GM18520 (cell line): ENCODE measurements at regions not wholly inside any gene's neighbourhood (a gene's known extent, or its start where the extent isn't known, plus 50 kb on each side); places are given as distances from the start of the nearest gene placed in this dataset.

Experiments
- ATAC-seq: cut with Tn5 transposase; IDR thresholded peaks from one replicate; pipeline ENCODE4 v1.9.1; 2021; ENCODE audit not compliant: unreplicated experiment

- ATAC-seq, result no peak
These were observed 550.5 kb upstream of the GBE1 start for GRCh38 chr3:82311901-82312300.

- ATAC-seq, result no peak
These were observed 547.3 kb upstream of the GBE1 start for GRCh38 chr3:82308755-82309154.

GRCh38 chr3:82306189-82306588 lies 544.7 kb upstream of the GBE1 start:
- no peak for ATAC-seq

- ATAC-seq, result peak; percentile 28
These were observed 533.2 kb upstream of the GBE1 start for GRCh38 chr3:82294609-82295008.

GRCh38 chr3:82293867-82294266 lies 532.4 kb upstream of the GBE1 start:
- peak; percentile 87 for ATAC-seq

GRCh38 chr3:82293435-82293834 lies 532.0 kb upstream of the GBE1 start:
- ATAC-seq, result no peak

DNA sequence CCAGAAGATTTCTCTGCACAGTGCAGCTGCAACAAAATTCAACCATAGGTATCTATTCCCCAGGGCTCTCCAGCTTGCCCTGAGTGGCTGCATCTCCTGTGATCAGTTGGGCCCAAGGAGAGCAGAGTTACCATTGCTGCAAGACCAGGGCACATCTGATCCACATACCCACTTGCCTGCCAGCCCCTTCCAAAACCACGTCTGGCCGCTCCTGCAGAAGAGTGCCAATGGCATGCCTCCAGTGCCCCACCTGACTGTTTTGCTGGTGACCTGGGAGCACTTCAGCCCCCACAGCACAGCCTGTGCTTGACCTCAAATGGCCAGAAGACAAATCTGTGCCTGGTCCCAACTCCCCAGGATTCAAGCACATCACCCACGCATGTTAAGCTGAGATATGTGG lies 526.1 kb upstream of the GBE1 start:
- ATAC-seq, result no peak

GRCh38 chr3:82281205-82281604 lies 519.8 kb upstream of the GBE1 start:
- ATAC-seq, result no peak

DNA sequence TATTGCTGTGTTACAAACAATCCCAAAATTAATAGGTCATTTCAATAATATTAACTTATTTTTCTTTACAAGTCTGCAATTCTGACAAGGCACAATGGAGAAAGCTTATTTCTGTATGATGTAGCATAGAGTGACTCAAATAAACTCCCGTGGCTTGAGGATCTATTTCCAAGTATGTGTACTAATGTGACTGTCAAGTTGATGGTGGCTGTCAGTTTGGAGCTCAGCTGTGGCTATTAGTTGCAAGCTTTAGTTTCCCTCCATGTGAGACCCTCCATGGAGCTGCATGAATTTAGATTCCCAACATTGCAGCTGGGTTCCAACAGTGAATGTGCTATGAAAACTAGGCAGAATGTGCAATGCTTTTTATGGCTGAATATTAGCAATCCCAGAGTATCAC lies 515.5 kb upstream of the GBE1 start:
- no peak for ATAC-seq

DNA sequence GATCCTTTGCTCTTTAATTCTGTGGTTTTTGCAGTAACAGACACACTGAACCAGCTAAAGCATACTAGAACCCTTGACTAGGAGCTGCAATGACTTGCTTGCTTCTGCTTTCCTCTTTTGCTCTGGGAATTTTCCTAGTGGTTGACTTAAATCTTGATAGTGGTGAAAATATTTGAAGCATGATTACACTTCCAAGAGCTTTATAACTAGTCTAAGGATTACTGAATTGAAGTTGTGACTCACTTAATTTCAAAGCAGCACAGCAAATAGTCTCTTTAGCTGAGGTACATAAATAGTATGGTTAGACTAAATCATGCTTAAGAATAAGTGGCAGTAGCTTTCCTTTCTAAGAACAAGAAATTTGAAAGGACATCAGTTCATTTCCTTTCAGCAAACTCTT lies 513.5 kb upstream of the GBE1 start:
- ATAC-seq, result no peak

DNA sequence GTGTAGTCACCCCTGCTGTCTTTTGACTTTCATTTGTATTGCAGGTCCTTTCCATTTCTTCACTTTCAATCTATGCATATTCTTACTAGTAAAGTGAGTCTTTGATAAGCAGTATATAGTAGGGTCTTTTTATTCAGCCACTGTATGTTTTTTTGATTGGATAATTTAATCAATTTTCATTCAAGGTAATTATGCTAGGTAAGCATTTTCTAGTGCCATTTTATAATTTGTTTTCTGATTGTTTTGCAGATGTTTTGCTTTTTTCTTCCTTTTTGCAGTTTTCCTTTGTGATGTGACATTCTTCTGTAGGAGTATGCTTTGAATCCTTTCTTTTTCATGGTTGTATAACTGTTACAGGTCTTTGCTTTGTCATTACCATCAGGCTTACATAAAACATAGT lies 504.3 kb upstream of the GBE1 start:
- ATAC-seq, result no peak

GRCh38 chr3:82262193-82262592 lies 500.7 kb upstream of the GBE1 start:
- ATAC-seq, result no peak

- ATAC-seq, result no peak
These were observed 500.2 kb upstream of the GBE1 start for GRCh38 chr3:82261637-82262036.

DNA sequence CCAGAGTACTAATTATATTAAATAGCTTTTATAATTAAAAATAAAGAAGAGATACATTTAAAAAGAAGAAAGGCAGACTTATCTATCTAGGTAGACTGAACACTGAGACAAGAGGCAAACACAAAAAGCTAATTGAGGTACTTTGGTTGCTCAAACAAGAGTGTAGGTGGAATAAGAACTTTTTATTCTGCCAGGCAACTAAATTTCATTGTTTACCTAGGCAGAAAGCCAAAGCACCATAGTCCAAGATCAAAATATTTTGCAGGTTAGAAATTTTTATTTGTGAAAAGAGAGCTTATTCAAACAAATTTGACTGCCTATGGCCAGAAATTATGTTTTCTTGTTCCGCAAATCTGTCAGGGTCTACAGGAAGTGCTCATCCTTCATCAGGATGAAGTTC lies 499.6 kb upstream of the GBE1 start:
- no peak for ATAC-seq

DNA sequence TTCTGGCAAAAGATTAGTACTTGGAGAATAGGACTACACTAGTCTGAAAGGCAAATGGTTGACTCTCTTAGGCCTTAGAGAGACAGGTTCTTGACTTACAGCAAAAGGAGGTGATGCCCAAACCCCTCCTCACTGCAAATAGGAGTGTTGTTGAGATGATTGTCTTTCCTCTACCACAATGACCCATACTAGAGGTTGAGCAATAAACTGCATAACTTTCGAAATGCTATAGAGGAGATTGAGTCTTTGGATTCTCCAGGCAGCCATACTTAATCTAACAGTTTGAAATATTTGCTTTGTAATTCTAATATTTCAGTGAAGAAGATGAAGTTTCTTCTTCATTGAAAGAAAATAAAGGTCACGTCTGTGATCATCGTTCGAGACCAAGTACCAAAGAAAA lies 498.5 kb upstream of the GBE1 start:
- ATAC-seq, result no peak

DNA sequence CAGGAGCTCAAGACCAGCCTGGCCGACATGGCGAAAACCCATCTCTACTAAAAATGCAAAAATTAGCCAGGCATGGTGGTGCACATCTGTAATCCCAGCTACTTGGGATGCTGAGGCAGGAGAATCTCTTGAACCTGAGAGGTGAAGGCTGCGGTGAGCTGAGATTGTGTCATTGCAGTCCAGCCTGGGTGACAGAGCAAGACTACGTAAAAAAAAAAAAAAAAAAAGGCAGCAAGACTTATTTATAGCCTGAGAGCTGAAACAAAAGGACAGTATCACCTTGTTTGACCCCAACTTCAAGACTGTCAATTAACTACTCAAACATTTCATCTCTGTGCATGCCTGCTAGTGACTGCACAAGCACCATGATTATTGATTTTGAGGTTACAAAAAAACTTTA lies 478.9 kb upstream of the GBE1 start:
- no peak for ATAC-seq

GRCh38 chr3:82236257-82236656 lies 474.8 kb upstream of the GBE1 start:
- no peak for ATAC-seq

DNA sequence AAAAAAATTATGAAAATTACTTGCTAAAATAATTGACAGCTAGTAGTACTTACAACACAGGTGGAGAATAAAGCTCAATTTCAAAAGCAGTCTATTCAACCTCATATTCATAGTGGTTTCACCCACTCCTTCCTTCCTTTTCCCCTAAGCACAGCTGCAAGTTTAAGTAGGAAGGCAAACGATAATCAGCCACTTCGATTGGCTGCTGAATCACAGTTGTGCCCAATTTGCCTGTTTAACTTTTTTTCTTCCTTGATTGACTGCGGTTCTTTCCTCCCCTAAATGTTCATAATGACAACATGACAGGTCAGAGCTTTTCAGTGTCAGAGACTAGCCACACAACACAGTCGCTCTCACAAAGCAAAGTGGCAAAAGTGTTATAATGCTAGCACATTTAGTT lies 468.0 kb upstream of the GBE1 start:
- ATAC-seq, result peak; percentile 76

DNA sequence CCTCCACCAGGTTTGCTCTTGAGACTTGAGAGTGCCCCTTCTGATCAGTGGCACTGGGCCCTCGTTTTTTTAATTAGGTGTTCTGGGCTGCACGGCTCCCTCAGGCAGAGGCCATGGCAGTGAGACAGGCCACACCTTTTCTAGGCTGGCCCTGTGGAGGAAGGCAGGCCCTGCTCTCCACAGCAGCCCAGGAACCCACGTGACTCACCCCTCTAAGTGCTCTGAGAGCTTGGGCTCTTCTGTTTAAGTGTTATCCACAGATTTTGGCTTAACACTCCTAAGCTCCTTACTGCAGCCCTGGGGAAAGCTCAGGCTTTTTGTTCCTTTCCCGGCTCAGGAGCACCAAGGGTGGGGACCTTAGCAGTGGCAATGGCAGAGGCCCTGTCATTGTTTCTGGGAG lies 463.2 kb upstream of the GBE1 start:
- ATAC-seq, result no peak

DNA sequence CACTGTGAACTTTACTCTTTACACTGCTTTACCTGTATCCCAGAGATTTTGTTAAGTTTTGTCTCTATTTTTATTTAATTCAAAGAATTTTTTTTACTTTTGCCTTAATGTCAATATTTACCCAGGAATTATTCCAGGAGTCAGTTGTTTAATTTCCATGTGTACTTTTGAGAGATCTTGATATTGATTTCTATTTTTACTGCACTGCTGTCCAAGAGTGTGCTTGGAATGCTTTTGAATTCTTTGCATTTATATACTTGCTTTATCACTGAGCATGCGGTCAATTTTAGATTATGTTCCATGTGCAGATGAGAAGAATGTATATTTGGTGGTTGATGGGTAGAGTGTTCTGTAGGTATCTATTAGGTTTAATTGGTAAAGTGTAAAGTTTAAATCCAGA lies 461.0 kb upstream of the GBE1 start:
- no peak for ATAC-seq

DNA sequence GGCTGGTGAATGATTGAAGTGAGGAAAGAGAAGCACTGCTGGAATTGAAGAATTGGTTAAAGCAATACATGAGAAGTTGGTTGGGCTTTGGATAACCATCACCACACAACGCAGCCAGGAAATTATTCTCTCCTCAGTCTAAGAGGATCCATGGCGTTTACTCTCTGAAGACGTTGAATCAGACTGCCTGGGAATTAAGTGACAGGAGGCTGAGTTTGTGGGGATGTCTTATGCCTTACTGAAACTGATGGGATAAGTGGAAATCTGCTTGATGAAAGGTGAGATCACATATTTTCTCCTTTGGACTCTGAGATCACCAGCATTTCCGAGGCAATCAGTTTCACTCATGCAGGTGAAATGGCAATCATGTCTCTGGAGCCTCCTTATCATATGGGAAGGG lies 456.1 kb upstream of the GBE1 start:
- no peak for ATAC-seq

GRCh38 chr3:82208002-82208710 lies 446.7 kb upstream of the GBE1 start:
- no peak for ATAC-seq

GRCh38 chr3:82202269-82202668 lies 440.8 kb upstream of the GBE1 start:
- ATAC-seq, result no peak
